ENCODE measurements at regions not wholly inside any gene's neighbourhood (a gene's known extent, or its start where the extent isn't known, plus 50 kb on each side); places are given as distances from the start of the nearest gene placed in this dataset.
"Not testable (repeated sequence)": the region's sequence is repeated elsewhere in the genome, so short reads cannot be mapped to it uniquely, and the experiment has no call there.

GRCh38 chrX:43448688-43449087 lies 207.4 kb upstream of the MAOA start:
- H3K9me3 Mint-ChIP-seq (ENCODE audit: low read depth): peaks cover 21% of the 10 kb centered on the region
- no peaks in the 10 kb centered on the region for H3K27me3 Mint-ChIP-seq
- no peaks in the 10 kb centered on the region for H3K4me1 Mint-ChIP-seq (ENCODE audit: low read depth)

GRCh38 chrX:43450355-43450754 lies 205.7 kb upstream of the MAOA start:
- Mint-ChIP-seq H3K4me3 (ENCODE audit: low read depth) (no peak overlapping the region), H3K27me3 (no peaks in the 10 kb centered on the region), H3K9me3 (ENCODE audit: low read depth) (peaks cover 24% of the 10 kb centered on the region), H3K4me1 (ENCODE audit: low read depth) (no peaks in the 10 kb centered on the region), H3K36me3 (ENCODE audit: insufficient read depth) (peaks cover 4% of the 10 kb centered on the region), H3K27ac (no peak overlapping the region)
- no peak for TF ChIP-seq CTCF (IDR thresholded peaks at IDR 0.05; ENCODE audit: unreplicated experiment)
- no peak for DNase-seq (ENCODE audit: low spot score, unreplicated experiment)

More at GRCh38 chrX:43448688-43449087, 207.4 kb upstream of the MAOA start:
- H3K27ac Mint-ChIP-seq: no peak overlapping the region
- no peak for DNase-seq (ENCODE audit: low spot score, unreplicated experiment)
- no peak for TF ChIP-seq CTCF (IDR thresholded peaks at IDR 0.05; ENCODE audit: unreplicated experiment)
- H3K36me3 Mint-ChIP-seq (ENCODE audit: insufficient read depth): peaks cover 4% of the 10 kb centered on the region
- H3K4me3 Mint-ChIP-seq (ENCODE audit: low read depth): no peak overlapping the region

GRCh38 chrX:43451976-43452686 lies 204.0 kb upstream of the MAOA start:
- H3K27ac Mint-ChIP-seq; H3K4me3 Mint-ChIP-seq (ENCODE audit: low read depth); H3K4me1 Mint-ChIP-seq (ENCODE audit: low read depth); H3K27me3 Mint-ChIP-seq; H3K36me3 Mint-ChIP-seq (ENCODE audit: insufficient read depth); DNase-seq (ENCODE audit: low spot score, unreplicated experiment): not testable (repeated sequence)
- H3K9me3 Mint-ChIP-seq (ENCODE audit: low read depth): peaks cover 21% of the 10 kb centered on the region

GRCh38 chrX:43456063-43456462 lies 200.0 kb upstream of the MAOA start:
- no peak for TF ChIP-seq CTCF (IDR thresholded peaks at IDR 0.05; ENCODE audit: unreplicated experiment)
- Mint-ChIP-seq H3K27me3 (peaks cover 11% of the 10 kb centered on the region), H3K4me1 (ENCODE audit: low read depth) (peaks cover 3% of the 10 kb centered on the region), H3K4me3 (ENCODE audit: low read depth) (no peak overlapping the region), H3K36me3 (ENCODE audit: insufficient read depth) (peaks cover 4% of the 10 kb centered on the region), H3K27ac (no peak overlapping the region), H3K9me3 (ENCODE audit: low read depth) (peaks cover 14% of the 10 kb centered on the region)
- no peak for DNase-seq (ENCODE audit: low spot score, unreplicated experiment)

GRCh38 chrX:43456906-43457305 lies 199.2 kb upstream of the MAOA start:
- no peak overlapping the region for H3K4me3 Mint-ChIP-seq (ENCODE audit: low read depth)

More at GRCh38 chrX:43456906-43457305, 199.2 kb upstream of the MAOA start:
- Mint-ChIP-seq H3K36me3 (ENCODE audit: insufficient read depth) (peaks cover 4% of the 10 kb centered on the region), H3K9me3 (ENCODE audit: low read depth) (peaks cover 7% of the 10 kb centered on the region), H3K4me1 (ENCODE audit: low read depth) (peaks cover 3% of the 10 kb centered on the region), H3K27me3 (peaks cover 11% of the 10 kb centered on the region), H3K27ac (no peak overlapping the region)
- no peak for TF ChIP-seq CTCF (IDR thresholded peaks at IDR 0.05; ENCODE audit: unreplicated experiment)
- no peak for DNase-seq (ENCODE audit: low spot score, unreplicated experiment)

Measured in progenitor cell of endocrine pancreas (in vitro differentiated cells).